ENCODE measurements at regions not wholly inside any gene's neighbourhood (a gene's known extent, or its start where the extent isn't known, plus 50 kb on each side); places are given as distances from the start of the nearest gene placed in this dataset.
"Not testable (repeated sequence)": the region's sequence is repeated elsewhere in the genome, so short reads cannot be mapped to it uniquely, and the experiment has no call there.

DNA sequence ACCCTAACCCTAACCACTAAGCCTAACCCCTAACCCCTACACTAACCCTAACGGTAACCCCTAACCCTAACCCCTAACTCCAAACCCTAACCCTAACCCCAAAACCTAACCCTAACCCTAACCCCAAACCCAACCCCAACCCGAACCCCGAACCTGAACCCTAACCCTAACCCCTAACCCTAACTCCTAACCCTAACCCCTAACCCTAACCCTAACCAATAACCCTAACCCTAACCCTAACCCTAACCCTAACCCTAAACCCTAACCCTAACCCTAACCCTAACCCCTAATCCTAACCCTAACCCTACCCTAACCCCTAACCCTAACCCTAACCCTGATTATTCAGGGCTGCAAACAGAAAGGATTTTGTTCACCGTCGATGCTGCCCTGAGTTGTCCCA is 144.6 kb upstream of the DUSP22 start:
- DNase-seq (ENCODE audit: low spot score) = not testable (repeated sequence)

DNA sequence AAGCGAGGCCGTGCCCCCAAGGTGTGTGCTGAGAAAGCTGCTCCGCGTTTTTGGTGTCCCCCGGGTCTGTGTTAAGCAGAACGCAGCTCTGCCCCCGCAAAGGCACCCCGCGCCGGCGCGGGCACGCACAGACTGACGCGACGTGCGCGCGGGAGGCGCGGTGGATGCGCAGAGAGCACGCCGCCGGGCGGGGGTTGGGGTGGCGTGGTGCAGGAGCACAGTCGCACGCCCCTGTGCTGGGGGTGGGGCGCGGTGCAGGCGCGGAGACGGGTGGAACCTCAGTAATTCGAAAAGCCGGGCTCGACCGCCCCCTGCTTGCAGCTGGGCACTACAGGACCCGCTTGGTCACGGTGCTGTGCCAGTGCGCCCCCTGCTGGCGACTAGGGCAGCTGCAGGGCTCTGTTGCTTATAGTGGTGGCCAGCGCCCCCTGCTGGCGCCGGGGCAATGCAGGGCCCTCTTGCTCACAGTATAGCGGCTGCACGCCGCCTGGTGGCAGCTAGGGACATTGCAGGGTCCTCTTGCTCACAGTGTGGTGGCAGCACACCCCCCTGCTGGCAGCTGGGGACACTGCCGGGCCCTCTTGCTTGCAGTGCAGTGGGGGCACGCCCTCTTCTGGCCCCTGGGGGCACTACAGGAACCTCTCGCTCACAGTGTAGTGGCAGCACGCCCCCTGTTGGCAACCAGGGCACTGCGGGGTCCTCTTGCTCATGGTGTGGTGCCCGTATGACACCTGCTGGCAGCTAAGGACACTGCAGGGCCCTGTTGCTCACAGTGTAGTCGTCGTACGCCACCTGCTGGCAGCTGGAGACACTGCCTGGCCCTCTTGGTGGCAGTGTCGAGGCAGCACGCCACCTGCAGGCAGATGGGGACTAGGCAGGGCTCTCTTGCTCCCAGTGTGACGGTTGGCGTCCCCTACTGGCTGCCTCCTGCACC is 144.0 kb upstream of the DUSP22 start:
- peak; percentile 90 for DNase-seq (ENCODE audit: low spot score)

DNA sequence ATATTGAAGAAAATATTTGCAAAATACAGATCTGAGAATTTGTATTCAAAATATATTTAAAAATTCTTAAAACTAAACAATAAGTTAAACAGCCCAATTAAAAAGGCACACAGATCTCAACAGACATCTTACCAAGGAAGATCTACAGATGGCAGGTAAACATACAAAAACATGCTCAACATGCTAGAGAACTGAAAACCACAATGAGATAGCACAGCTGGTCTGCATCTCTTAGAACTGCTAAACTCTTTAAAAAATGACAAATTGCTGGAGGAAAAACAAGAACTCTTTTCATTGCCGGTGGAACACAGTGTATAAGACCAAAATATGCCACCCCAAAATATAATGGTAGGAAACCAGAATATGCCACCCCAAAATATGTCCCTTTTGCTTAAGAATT is 142.1 kb upstream of the DUSP22 start:
- DNase-seq (ENCODE audit: low spot score) = not testable (repeated sequence)

DNA sequence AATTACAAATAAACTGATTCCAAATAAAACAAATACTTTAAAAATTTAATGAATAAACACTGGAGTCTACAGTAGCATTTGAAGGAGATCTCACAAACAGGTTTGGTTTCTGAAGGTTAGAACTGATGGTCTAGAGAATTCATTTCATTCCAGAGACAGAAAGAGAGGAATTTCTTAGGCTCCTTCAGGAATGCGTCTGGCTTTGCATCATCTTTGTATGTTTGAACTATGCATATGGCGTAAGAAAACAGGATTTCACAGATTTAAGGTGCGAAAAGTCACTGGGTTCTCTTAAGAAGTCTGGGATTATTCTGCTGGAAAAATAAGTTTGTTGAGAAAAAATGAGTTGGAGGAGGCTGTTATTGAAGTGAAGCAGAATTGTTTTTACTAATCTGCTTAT is 139.9 kb upstream of the DUSP22 start:
- not testable (repeated sequence) for DNase-seq (ENCODE audit: low spot score)

DNA sequence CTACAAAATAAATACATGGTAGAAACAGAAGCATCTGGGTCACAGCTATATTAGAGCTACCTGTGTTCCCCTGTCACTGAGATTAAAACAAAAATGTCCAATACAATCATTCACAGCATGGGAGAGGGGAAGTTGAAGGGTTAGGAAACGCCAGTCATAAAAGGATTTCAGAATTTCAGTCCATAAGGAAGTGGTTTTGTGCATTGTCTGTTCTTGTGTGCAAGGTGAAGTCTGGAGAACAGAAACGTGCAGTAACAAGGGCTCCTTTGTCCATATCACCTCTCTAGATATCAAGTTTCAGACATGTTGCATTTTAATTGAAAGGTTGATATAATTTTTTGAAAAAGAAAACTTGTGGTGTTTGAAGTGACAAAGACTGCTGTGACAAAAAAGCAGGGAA is 139.3 kb upstream of the DUSP22 start:
- DNase-seq (ENCODE audit: low spot score) = not testable (repeated sequence)

DNA sequence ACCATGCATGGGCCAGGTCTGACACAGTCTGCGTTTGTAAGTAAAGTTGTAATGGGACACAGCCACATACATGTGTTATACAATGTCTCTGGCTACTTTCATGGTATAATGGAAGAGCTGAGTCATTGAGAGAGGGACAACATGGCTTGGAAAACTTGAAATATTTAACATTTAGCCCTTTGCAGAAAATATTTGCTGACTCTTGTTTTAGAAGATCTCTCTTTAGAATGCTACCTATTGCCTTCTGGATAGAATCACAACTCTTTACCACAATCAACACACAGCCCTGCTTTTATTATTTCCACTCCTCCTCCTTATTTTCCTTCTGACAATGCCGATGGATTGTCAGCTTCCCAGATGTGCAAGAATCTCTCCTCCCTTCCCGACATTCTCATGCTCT is 138.4 kb upstream of the DUSP22 start:
- not testable (repeated sequence) for DNase-seq (ENCODE audit: low spot score)

DNA sequence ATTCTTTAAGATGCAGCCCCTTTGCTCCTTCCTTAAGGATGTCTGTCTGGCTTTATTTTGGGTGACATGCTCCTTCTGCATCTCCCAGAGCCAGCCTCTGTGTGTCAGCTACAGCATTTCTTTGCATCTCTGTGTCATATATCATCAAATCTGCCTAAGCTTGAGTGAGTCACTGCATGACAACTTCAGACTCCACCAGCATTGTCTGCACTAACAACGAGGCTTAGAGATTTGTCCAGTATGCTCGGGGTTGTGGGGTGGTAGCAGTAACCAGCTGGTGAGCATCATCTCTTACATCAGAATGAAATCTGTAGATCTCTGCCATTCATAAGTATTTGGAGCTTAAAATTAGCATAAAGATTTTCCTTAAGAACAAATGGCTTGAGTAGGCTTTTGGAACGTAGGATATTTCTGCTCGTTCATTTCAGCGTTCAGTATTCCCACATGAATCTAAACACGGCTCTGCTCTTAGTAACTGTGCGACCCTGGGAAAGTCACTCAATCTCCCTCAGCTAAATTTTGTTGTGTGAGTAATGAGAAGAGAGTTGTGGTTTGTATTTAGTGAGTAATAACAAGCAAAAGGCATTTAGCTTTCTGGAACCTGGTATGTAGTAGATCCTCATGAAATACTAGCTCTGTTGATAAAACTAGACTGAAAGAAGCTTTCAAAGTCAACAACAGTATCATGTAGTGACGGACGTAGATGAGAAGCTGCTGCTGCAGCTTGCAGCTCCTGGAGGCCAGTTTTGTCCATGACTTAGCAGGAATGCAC is 137.8 kb upstream of the DUSP22 start:
- DNase-seq (ENCODE audit: low spot score) = not testable (repeated sequence)

DNA sequence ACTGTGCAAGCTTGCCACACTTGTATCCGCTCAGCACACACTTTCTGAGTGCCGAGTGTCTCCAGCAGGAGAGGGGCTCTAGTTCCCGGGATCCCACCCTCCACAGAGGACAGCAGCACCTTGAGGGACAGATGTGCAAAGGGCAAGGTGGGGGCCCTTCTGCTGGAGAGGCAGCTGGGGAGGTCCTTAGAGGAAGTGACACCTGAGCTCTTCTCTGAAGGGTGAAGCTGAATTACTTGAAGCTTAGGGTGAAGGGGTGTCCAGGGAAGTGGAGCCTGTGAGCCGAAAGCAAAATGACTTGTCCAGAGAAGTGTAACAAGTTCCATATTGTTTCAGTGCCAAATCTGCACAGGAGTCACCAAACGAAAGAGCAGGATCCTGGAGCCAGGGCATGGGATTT is 136.3 kb upstream of the DUSP22 start:
- no peak for DNase-seq (ENCODE audit: low spot score)

DNA sequence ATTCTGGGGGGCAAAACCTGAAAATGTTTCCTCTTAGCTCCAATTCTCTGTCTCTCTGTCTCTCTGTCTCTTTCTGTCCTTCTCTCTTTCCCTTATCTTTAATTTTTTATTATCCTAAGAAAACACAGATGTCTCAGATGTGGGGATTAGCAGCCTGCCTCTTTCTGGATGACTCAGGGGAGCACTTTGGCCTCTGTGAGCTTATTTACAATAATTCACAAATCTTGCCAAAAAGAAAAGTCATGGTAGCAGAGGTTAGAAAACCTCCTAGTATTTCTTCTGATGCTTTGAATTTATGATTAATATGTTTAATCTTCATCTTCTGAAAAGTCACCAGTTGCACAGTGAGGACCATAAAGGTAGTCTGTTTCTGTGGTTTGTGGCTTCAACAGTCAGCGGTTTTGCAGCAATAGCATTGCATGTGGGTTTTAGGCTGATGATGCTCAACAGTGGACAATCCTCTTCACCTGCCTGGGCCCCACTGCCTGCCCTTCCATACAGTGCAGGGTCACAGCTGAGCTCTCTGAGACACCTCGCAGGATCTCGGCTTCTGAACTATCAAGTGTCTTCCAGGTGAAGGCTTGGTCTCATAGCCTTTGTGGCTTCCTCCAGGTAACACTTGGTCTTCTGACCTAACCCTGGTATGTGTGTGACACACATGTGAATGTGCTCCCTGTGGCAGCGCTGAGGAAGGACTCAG is 135.7 kb upstream of the DUSP22 start:
- DNase-seq (ENCODE audit: low spot score) = not testable (repeated sequence)

DNA sequence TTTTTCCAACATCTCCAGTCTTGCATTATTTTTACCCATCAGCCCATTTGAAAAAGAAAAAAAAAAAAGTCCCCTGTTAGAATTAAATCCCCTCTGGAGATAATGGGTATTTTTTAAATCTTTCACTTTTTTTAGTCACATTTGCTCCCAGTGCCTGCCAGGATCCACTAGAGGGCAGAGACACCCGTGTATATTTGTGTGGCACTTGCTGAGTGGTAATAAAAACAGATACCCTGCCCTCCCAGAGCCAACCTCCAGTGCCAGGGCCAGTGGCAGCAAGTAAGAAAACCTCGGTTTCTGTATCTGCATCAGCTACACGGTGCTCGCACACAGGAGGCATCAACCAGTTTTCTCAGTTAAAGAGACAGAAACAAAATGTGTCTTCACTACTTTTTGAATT is 135.1 kb upstream of the DUSP22 start:
- DNase-seq (ENCODE audit: low spot score) = not testable (repeated sequence)

DNA sequence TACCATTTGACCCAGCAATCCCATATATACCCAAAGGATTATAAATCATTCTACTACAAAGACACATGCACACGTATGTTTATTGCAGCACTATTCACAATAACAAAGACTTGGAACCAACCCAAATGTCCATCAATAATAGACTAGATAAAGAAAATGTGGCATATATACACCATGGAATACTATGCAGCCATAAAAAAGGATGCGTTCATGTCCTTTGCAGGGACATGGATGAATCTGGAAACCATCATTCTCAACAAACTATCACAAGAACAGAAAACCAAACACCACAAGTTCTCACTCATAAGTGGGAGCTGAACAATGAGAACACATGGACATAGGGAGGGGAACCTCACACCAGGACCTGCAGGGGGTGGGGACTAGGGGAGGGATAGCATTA is 130.6 kb upstream of the DUSP22 start:
- not testable (repeated sequence) for DNase-seq (ENCODE audit: low spot score)

DNA sequence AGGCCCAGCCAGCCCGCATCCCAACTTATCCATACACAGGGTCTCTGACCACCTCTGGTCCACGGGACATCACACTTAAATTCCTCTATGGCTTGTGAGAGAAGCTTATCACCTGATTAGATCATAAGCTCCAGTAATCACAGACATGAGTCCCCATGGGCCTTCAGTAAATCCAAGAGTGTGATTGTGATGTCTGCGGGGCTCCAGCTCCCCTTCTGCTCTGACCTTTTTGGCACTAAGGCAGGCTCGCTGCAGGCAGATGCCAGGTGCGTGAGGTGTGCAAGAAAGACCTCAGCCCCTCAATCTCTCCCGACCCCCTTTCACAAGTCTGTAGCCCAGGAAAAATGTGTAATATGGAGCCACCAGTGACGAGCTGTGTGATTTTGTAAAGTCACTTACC is 127.6 kb upstream of the DUSP22 start:
- DNase-seq (ENCODE audit: low spot score) = no peak

DNA sequence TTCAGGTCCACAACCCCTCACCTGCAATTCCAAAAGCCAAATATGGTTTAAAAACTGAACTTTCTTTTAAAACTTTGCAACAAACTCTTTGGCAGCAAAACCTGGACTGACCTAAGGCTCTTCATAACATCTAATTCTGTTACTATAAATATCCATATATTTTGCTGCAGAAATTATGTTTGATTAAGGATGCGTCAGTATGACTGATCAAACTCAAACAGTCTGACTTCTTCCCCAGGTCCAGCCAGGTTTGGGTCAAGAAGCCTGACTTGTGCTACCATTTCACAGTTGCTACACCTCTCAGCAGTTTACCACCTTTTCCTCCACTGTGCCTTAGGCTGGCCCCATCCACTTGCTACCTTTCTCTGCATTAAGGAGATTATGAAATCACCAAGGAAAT is 127.0 kb upstream of the DUSP22 start:
- no peak for DNase-seq (ENCODE audit: low spot score)

DNA sequence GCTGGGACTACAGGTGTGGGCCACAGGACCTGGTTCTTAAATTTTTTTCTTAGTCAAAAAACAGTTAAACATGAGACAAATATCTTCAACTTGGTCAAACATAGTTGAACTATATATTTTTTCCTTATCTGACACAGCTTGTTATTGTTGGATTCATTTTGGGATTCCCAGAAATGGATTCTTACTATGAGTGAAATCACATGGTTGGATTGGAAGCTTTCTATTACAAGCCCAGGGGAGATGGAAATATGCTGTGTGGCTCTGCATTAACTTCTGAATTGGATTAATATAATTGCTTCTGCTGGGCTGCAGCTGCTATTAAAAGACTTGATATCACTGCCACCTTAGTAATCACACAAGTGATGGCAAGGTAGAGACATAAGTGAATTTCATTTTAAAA is 126.4 kb upstream of the DUSP22 start:
- DNase-seq (ENCODE audit: low spot score) = no peak

DNA sequence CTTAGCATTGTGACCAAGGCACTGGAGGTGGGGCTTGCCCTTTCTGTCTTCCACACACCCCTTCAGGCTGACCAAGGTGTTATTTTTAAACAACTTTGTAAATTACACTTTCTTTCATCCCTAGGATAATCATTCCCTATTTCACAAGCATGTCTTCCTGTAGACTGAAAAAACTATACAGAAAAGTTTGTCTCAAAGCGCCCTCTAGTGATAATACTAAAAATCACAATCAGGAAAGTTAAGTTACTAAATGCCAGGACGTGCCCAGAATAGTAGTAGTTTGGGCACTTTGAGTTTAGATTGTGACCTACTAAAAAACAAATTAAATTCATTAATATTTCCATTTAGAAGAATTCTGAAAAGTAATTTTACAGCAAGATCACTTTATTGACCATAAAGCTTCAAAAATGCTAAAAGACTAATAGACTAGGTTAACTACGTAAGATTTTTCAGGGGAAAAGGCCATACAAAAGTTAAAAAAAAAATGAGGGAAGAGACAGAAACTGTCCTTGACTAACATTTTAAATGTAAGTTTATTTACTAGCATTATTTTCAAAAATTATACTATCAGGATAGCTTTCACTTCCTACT is 123.3 kb upstream of the DUSP22 start:
- DNase-seq (ENCODE audit: low spot score) = peak; percentile 42

DNA sequence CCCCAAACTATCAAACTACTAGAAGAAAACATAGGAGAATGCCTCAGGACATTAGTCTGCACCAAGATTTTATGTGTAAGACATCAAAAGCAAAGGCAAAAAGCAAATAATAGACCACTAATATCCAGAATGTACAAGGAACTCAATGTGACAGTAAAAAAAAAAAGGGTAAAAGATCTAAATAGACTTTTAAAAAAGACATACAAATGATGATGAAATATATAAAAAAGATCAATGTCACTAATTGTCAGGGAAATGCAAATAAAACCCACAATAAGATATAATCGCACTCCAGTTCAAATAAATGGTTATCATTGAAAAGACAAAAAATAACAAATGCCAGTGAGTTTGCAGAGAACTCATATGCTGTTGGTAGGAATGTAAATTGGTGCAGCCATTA is 118.3 kb upstream of the DUSP22 start:
- DNase-seq (ENCODE audit: low spot score) = no peak

DNA sequence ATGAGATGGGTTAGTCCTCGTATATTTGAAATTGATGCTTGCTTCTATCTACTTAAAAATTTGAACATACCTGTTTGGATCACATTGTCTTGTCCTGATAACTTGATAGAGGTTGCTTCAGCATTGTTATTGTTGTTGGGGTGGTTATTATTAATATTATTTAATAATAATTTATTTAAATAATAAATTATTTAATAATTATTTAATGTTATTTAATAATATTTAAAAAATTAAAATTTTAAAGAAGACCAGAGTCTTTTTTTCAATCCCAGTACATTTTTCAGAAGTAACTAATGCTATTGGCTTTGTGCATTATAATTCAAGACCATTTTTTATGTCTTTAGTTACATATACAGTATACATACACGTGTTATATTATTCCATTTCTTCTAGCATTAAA is 116.6 kb upstream of the DUSP22 start:
- no peak for DNase-seq (ENCODE audit: low spot score)

DNA sequence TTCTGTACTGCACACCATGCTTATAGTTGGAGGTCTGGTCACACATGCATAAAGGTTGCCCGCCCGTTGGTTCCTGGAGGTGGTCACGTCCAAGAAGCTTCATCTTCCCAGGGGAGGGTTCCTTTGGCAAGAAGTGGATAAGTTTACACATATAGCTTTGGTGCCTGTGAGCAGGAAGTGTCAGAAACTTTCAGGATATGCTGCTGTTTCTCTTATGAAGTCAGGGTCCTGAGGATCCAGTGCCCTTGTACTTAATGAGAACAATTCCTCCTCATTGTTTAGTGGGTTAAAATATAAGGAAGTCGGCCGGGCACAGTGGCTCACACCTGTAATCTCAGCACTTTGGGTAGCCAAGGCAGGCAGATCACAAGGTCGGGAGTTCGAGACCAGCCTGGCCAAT is 115.5 kb upstream of the DUSP22 start:
- no peak for DNase-seq (ENCODE audit: low spot score)

DNA sequence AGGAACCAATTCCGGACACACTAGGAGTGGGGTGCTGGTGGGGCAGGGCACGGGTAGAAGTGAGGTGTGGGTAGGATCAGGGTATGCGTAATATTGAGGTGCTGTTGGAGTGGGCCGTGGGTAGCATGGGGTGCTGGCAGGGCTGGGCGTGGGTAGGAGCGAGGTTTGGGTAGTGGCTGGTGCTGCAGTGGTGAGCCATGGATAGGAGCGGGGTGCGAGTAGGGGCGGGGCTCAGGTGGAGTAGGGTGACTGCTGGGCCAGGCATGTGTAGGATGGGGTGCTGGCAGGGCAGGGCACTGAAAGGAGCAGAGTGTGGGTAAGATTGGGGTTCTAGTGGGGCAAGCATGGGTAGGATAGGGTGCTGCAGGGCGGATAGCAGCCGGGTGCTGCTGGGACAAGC is 114.2 kb upstream of the DUSP22 start:
- no peak for DNase-seq (ENCODE audit: low spot score)

DNA sequence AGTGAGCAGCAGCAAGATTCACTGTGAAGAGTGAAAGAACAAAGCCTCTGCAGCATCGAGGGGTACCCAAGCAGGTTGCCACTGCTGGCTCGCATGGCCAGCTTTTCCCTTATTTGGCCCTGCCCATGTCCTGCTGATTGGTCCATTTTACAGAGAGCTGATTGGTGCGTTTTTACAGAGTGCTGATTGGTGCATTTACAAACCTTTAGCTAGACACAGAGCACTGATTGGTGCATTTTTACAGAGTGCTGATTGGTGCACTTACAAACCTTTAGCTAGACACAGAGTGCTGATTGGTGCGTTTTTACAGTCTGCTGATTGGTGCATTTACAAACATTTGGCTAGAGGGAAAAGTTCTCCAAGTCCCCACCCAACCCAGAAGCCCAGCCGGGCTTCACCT is 113.4 kb upstream of the DUSP22 start:
- not testable (repeated sequence) for DNase-seq (ENCODE audit: low spot score)

DNA sequence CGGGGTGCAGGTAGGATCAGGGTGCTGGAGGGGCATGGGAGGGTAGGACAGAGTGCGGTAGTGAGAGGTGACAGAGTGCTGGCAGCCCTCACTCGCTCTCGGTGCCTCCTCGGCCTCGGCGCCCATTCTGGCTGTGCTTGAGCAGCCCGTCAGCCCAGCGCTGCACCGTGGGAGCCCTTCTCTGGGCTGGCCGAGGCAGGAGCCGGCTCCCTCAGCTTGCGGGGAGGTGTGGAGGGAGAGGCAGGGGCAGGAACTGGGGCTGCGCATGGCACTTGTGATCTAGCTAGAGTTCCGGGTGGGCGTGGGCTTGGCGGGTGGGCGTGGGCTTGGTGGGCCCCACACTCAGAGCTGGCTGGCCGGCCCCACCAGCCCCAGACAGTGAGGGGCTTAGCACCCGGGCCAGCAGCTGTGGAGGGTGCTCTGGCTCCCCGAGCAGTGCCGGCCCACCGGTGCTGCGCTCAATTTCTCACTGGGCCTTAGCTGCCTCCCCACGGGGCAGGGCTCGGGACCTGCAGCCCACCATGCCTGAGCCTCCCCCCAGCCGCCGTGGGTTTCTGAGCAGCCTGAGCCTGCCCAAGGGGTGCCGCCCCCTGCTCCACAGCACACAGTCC is 112.8 kb upstream of the DUSP22 start:
- no peak for DNase-seq (ENCODE audit: low spot score)

All from hematopoietic multipotent progenitor cell treated with erythropoietin and hydrocortisone succinate and interleukin-3 and kit ligand, for 17 days (in vitro differentiated cells).